AG10803 (cell line): ENCODE measurements at regions not wholly inside any gene's neighbourhood (a gene's known extent, or its start where the extent isn't known, plus 50 kb on each side); places are given as distances from the start of the nearest gene placed in this dataset.
"Not testable (repeated sequence)": the region's sequence is repeated elsewhere in the genome, so short reads cannot be mapped to it uniquely, and the experiment has no call there.

Source experiments
- DNase-seq: peaks from one replicate; pipeline ENCODE4 v3.0.0; 2010; ENCODE audit warnings: low read depth
- H3K4me3 ChIP-seq: 2 replicates; pipeline ENCODE4 v1.5.1; 2011; ENCODE audit warnings: mild to moderate bottlenecking, low read length, control low read depth
- CTCF ChIP-seq: conservative IDR thresholded peaks from 2 replicates; pipeline ENCODE4 v1.5.1; 2011; ENCODE audit warnings: mild to moderate bottlenecking, low read length, control low read depth, inconsistent platforms

GRCh38 chr2:139424101-139424500 lies 643.9 kb upstream of the NXPH2 start:
- no peak overlapping the region for H3K4me3 ChIP-seq

GRCh38 chr2:139411236-139411635 lies 631.0 kb upstream of the NXPH2 start:
- DNase-seq, result no peak
- no peak for TF ChIP-seq CTCF
- H3K4me3 ChIP-seq, result no peak overlapping the region

More at GRCh38 chr2:139424101-139424500, 643.9 kb upstream of the NXPH2 start:
- TF ChIP-seq CTCF, result no peak
- no peak for DNase-seq

GRCh38 chr2:139410833-139411174 lies 630.6 kb upstream of the NXPH2 start:
- DNase-seq, H3K4me3 ChIP-seq: not testable (repeated sequence)

- H3K4me3 ChIP-seq, DNase-seq: not testable (repeated sequence)
These were observed 630.1 kb upstream of the NXPH2 start for GRCh38 chr2:139410147-139410832.

GRCh38 chr2:139409212-139409611 lies 629.0 kb upstream of the NXPH2 start:
- H3K4me3 ChIP-seq, result no peak overlapping the region
- no peak for TF ChIP-seq CTCF

GRCh38 chr2:139403948-139404347 lies 623.8 kb upstream of the NXPH2 start:
- H3K4me3 ChIP-seq, result no peak overlapping the region
- no peak for TF ChIP-seq CTCF
- DNase-seq, result no peak

More at GRCh38 chr2:139409212-139409611, 629.0 kb upstream of the NXPH2 start:
- DNase-seq, result no peak

- TF ChIP-seq CTCF, result no peak
- DNase-seq, result no peak
- H3K4me3 ChIP-seq, result no peak overlapping the region
These were observed 614.6 kb upstream of the NXPH2 start for GRCh38 chr2:139394801-139395200.

- no peak for TF ChIP-seq CTCF
- no peak for DNase-seq
- no peak overlapping the region for H3K4me3 ChIP-seq
These were observed 609.2 kb upstream of the NXPH2 start for GRCh38 chr2:139389391-139389790.
